ENCODE measurements at regions not wholly inside any gene's neighbourhood (a gene's known extent, or its start where the extent isn't known, plus 50 kb on each side); places are given as distances from the start of the nearest gene placed in this dataset.
"Not testable (repeated sequence)": the region's sequence is repeated elsewhere in the genome, so short reads cannot be mapped to it uniquely, and the experiment has no call there.

DNA sequence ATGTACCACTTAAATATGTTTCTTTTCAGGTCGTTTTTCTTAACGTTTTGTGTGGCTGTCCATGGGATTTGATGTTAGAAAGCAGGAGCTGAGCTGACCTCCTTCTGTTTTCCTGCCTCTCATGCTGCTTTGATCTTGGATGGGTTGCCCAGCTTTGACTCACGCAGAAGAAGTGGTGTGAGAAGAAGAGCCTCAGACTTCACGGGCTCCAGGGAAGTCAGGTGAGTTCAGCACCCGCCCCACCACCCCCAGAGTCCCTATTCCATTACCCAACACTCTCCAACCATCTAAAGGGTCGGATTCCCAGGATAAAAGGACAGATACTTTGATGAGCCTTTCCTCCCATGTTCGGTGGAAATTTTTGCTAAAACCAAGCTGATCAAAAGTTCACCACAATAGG, 373.4 kb downstream of the IRX2 start:
- no peak for ATAC-seq

- no peak for ATAC-seq
Observed at GRCh38 chr5:2376486-2376885, 375.0 kb downstream of the IRX2 start.

GRCh38 chr5:2375757-2376250, 375.7 kb downstream of the IRX2 start:
- no peak for ATAC-seq

DNA sequence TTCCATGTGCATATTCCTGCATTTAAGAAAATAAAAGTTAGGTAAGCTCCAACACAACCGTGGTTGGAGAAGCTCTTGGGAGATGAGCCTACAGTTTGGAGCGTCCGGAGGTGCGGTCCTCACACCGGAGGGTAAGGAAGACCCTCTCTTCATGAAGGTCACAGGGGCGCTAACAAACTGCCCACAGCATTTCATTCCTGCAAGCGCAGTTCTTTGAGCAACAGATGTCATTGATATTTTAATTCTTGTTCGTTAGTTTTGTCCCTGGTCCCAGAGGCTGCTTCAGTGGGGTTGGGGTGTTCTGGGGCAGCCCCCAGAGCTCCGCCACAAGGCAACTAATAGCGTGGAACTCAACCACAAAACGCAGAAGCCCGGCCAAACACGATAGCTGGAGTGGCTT, 376.2 kb downstream of the IRX2 start:
- ATAC-seq = no peak

DNA sequence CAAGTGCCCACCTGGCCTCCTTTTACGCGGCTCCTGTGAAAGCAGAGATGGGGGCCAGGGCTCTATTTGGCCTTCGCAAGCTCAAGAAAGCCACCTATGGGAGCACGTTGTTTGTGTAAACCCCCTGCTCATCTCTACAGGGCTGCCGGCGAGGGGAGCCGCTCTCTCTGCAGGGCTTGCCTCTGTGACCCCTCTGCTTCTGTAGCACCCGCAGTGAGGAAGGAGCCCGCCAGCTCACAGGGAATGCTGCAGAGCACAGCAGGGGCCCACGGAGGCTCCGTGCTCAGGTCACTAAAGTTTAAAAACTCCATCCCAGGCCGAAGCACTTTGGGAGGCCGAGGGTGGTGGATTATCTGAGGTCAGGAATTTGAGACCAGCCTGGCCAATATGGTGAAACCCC, 376.8 kb downstream of the IRX2 start:
- no peak for ATAC-seq

DNA sequence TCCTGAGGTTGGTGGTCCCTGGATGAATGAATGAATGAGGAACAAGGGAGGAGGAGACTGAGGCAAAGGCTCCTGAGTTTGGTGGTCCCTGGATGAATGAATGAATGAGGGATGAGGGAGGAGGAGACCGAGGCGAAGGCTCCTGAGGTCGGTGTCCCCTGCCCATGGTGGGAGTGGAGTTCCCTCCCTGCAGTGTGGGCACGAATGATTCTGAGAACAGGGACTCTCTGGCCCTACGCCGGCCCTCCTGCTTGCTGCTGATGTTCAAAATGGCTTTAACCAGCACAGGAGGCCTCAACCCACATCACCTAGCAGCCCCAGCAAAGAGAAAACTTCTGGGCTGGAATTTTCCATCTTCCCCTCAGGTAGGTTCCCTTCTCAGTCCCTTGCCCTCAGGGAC, 377.8 kb downstream of the IRX2 start:
- ATAC-seq = no peak

DNA sequence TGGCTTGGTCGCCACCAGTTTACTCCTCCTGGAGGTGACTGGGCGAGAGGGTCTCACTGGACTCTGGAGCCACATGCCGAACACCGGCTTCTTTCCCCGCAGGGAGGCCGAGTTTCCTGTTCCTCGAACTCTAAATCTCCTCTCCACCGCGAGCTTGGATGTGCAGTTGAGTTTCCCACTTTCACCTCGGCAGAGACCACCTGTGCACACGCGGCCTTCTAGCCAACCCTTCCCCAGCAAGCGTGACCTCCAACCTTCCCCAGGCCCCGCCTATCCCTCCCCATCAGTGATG, 380.1 kb downstream of the IRX2 start:
- ATAC-seq = no peak

GRCh38 chr5:2370626-2371418, 380.7 kb downstream of the IRX2 start:
- no peak for ATAC-seq

DNA sequence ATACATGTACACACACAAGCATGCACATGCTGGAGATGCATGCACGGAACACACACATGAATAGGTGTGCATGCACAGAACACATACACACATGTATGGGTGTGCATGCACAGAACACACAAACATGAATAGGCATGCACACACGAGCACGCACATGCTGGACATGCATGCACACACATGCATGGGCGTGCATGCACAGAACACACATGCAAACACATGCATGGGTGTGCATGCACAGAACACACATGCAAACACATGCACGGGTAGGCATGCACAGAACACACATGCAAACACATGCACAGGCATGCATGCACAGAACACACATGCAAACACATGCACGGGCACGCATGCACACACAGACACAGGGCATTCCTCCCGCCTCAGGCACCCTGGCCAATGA, 382.3 kb downstream of the IRX2 start:
- ATAC-seq = no peak

- ATAC-seq = no peak
Observed at GRCh38 chr5:2366816-2367215, 384.7 kb downstream of the IRX2 start.

- ATAC-seq = no peak
Observed at GRCh38 chr5:2357309-2357708, 394.2 kb downstream of the IRX2 start.

GRCh38 chr5:2355859-2356258, 395.6 kb downstream of the IRX2 start:
- ATAC-seq = no peak

DNA sequence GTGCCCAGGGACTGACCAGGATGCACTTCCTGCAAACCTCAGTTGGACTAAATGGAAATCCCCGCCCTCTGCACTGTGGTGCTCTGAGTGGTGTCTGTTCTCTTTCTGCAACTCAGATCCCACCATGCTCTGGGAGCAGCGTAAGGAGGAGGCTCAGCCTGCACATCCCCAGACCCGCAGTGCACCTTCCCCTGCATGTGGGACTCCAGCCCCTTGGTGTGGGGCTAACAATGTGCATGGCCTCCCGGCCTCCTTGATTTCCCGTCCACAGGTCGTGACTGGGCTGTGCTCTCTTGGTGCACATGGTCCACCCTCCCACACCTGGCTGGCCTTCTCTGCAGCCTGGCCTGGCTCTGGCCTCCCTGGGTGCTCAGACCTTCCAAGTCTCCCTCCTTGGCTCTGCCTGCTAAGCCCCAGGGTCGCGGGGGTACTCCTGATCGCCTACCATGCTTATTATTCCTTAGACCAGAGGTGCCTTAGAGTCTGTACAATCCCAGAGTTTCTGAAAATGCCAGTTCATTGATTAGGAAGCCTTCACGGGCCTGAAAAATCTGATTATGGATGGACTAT, 397.5 kb downstream of the IRX2 start:
- ATAC-seq = no peak

- ATAC-seq = no peak
Observed at GRCh38 chr5:2353211-2353610, 398.3 kb downstream of the IRX2 start.

- ATAC-seq = no peak
Observed at GRCh38 chr5:2352101-2352861, 399.2 kb downstream of the IRX2 start.

GRCh38 chr5:2349768-2350167, 401.7 kb downstream of the IRX2 start:
- ATAC-seq = not testable (repeated sequence)

GRCh38 chr5:2338686-2339085, 412.8 kb downstream of the IRX2 start:
- ATAC-seq = no peak

GRCh38 chr5:2335733-2336515, 415.6 kb downstream of the IRX2 start:
- ATAC-seq = no peak

- no peak for ATAC-seq
Observed at GRCh38 chr5:2335125-2335732, 416.2 kb downstream of the IRX2 start.

DNA sequence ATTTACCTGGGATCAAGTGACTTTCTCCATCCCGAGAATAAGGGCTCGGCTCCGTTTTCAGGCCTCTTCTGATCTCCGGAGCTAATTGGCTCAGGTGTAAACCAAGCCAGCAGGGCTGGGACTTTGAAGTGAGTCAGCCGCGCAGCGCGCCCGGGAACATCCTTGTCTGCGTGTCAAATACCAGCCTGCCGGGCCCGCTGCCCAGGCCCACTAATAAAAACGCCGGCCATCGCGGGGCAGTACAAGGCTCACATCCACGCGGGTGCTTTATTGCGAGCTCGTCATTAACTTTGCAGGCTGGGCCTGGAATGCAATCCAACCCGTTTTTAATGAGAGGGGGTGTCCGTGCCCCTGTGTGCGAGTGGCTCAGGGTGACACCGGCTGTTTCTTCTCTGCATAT, 416.8 kb downstream of the IRX2 start:
- no peak for ATAC-seq

- no peak for ATAC-seq
Observed at GRCh38 chr5:2333291-2333690, 418.2 kb downstream of the IRX2 start.

DNA sequence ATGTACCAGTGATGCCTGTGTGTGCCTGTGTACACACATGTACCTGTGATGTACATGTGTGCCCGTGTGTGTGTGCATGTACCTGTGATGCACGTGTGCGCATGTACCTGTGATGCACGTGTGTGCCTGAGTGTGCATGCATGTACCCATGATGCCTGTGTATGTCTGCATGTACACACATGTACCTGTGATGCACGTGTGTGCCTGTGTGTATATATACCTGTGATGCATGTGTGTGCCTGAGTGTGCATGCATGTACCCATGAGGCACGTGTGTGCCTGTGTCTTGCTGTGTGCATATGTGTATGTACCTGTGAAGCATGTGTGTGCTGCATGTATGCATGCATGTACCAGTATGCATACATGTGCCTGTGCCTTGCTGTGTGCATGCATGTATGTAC, 419.0 kb downstream of the IRX2 start:
- no peak for ATAC-seq
